ENCODE measurements at regions not wholly inside any gene's neighbourhood (a gene's known extent, or its start where the extent isn't known, plus 50 kb on each side); places are given as distances from the start of the nearest gene placed in this dataset.

GRCh38 chr10:63077800-63078199 is 55.3 kb upstream of the NRBF2 start:
- Histone ChIP-seq H2AK5ac (ENCODE audit: low read length) (no peak overlapping the region), H2BK15ac (replicated peaks; ENCODE audit: low read depth) (no peak overlapping the region), H4K5ac (ENCODE audit: low read length) (no peak overlapping the region), H3K4ac (ENCODE audit: low read depth, low read length) (no peak overlapping the region), H3K18ac (ENCODE audit: low read length) (no peak overlapping the region), H3K4me1 (ENCODE audit: control insufficient read depth, low read depth, low read length) (no peaks in the 10 kb centered on the region), H2BK120ac (ENCODE audit: low read depth, low read length) (no peak overlapping the region), H3K4me3 (ENCODE audit: low read length) (no peak overlapping the region), H4K8ac (ENCODE audit: low read depth, low read length) (no peak overlapping the region), H3K79me2 (ENCODE audit: control insufficient read depth, insufficient read depth, low read length) (no peaks in the 10 kb centered on the region), H3K4me2 (ENCODE audit: low read length) (no peak overlapping the region), H3K27me3 (ENCODE audit: insufficient read depth, low read length, poor library complexity) (no peaks in the 10 kb centered on the region), H2BK5ac (ENCODE audit: low read length) (no peak overlapping the region), H3K79me1 (ENCODE audit: low read length) (no peaks in the 10 kb centered on the region), H3K9ac (ENCODE audit: low read length) (no peak overlapping the region), H3K56ac (ENCODE audit: low read length) (no peak overlapping the region), H3K23ac (ENCODE audit: low read length) (no peak overlapping the region), H3K36me3 (ENCODE audit: control insufficient read depth, insufficient read depth, low read length) (no peaks in the 10 kb centered on the region), H3K27ac (ENCODE audit: low read depth, low read length) (no peak overlapping the region)
- no CpG with 5 or more reads among the region's 4 CpGs for WGBS (ENCODE audit: extremely low coverage, insufficient coverage, low lambda C conversion rate)
- no peak for DNase-seq

GRCh38 chr10:63072951-63073350 is 60.2 kb upstream of the NRBF2 start:
- no peak for DNase-seq
- H3K18ac ChIP-seq (ENCODE audit: low read length), result no peak overlapping the region
- H2BK15ac ChIP-seq (replicated peaks; ENCODE audit: low read depth), result no peak overlapping the region
- no peak overlapping the region for H3K56ac ChIP-seq (ENCODE audit: low read length)
- H3K27me3 ChIP-seq (ENCODE audit: insufficient read depth, low read length, poor library complexity), result no peaks in the 10 kb centered on the region
- no peak overlapping the region for H3K9ac ChIP-seq (ENCODE audit: low read length)
- no peaks in the 10 kb centered on the region for H3K4me1 ChIP-seq (ENCODE audit: control insufficient read depth, low read depth, low read length)
- H4K5ac ChIP-seq (ENCODE audit: low read length), result no peak overlapping the region
- no peak overlapping the region for H2AK5ac ChIP-seq (ENCODE audit: low read length)
- H3K4me3 ChIP-seq (ENCODE audit: low read length), result no peak overlapping the region
- no peak overlapping the region for H2BK5ac ChIP-seq (ENCODE audit: low read length)
- no peaks in the 10 kb centered on the region for H3K79me2 ChIP-seq (ENCODE audit: control insufficient read depth, insufficient read depth, low read length)
- no peak overlapping the region for H3K4me2 ChIP-seq (ENCODE audit: low read length)
- no peak overlapping the region for H4K8ac ChIP-seq (ENCODE audit: low read depth, low read length)
- H3K27ac ChIP-seq (ENCODE audit: low read depth, low read length), result no peak overlapping the region
- H3K36me3 ChIP-seq (ENCODE audit: control insufficient read depth, insufficient read depth, low read length), result no peaks in the 10 kb centered on the region
- H2BK120ac ChIP-seq (ENCODE audit: low read depth, low read length), result no peak overlapping the region
- H3K23ac ChIP-seq (ENCODE audit: low read length), result no peak overlapping the region
- H3K4ac ChIP-seq (ENCODE audit: low read depth, low read length), result no peak overlapping the region
- WGBS (ENCODE audit: extremely low coverage, insufficient coverage, low lambda C conversion rate), result no CpG with 5 or more reads among the region's 11 CpGs
- H3K79me1 ChIP-seq (ENCODE audit: low read length), result no peaks in the 10 kb centered on the region

GRCh38 chr10:63071145-63071544 is 62.0 kb upstream of the NRBF2 start:
- DNase-seq, result no peak
- Histone ChIP-seq H2BK120ac (ENCODE audit: low read depth, low read length) (no peak overlapping the region), H3K79me2 (ENCODE audit: control insufficient read depth, insufficient read depth, low read length) (no peaks in the 10 kb centered on the region), H3K4me1 (ENCODE audit: control insufficient read depth, low read depth, low read length) (no peaks in the 10 kb centered on the region), H4K5ac (ENCODE audit: low read length) (no peak overlapping the region), H3K4me3 (ENCODE audit: low read length) (no peak overlapping the region), H2BK5ac (ENCODE audit: low read length) (no peak overlapping the region), H3K23ac (ENCODE audit: low read length) (no peak overlapping the region), H3K79me1 (ENCODE audit: low read length) (no peaks in the 10 kb centered on the region), H3K9ac (ENCODE audit: low read length) (no peak overlapping the region), H3K18ac (ENCODE audit: low read length) (no peak overlapping the region), H3K4me2 (ENCODE audit: low read length) (no peak overlapping the region), H3K56ac (ENCODE audit: low read length) (no peak overlapping the region), H3K27ac (ENCODE audit: low read depth, low read length) (no peak overlapping the region), H3K4ac (ENCODE audit: low read depth, low read length) (no peak overlapping the region), H3K27me3 (ENCODE audit: insufficient read depth, low read length, poor library complexity) (no peaks in the 10 kb centered on the region), H2AK5ac (ENCODE audit: low read length) (no peak overlapping the region), H4K8ac (ENCODE audit: low read depth, low read length) (no peak overlapping the region), H2BK15ac (replicated peaks; ENCODE audit: low read depth) (no peak overlapping the region), H3K36me3 (ENCODE audit: control insufficient read depth, insufficient read depth, low read length) (no peaks in the 10 kb centered on the region)
- WGBS (ENCODE audit: extremely low coverage, insufficient coverage, low lambda C conversion rate), result no CpG with 5 or more reads among the region's 11 CpGs

- no peak overlapping the region for H3K4ac ChIP-seq (ENCODE audit: low read depth, low read length)
- H2BK5ac ChIP-seq (ENCODE audit: low read length), result no peak overlapping the region
- no peaks in the 10 kb centered on the region for H3K4me1 ChIP-seq (ENCODE audit: control insufficient read depth, low read depth, low read length)
- H4K5ac ChIP-seq (ENCODE audit: low read length), result no peak overlapping the region
- no peak overlapping the region for H3K4me3 ChIP-seq (ENCODE audit: low read length)
- H3K9ac ChIP-seq (ENCODE audit: low read length), result no peak overlapping the region
- no peak overlapping the region for H3K23ac ChIP-seq (ENCODE audit: low read length)
- no CpG with 5 or more reads among the region's 1 CpG for WGBS (ENCODE audit: extremely low coverage, insufficient coverage, low lambda C conversion rate)
- H3K36me3 ChIP-seq (ENCODE audit: control insufficient read depth, insufficient read depth, low read length), result no peaks in the 10 kb centered on the region
- no peak overlapping the region for H4K8ac ChIP-seq (ENCODE audit: low read depth, low read length)
- H3K27ac ChIP-seq (ENCODE audit: low read depth, low read length), result no peak overlapping the region
- H3K27me3 ChIP-seq (ENCODE audit: insufficient read depth, low read length, poor library complexity), result no peaks in the 10 kb centered on the region
- no peaks in the 10 kb centered on the region for H3K79me1 ChIP-seq (ENCODE audit: low read length)
- H3K4me2 ChIP-seq (ENCODE audit: low read length), result no peak overlapping the region
- H2AK5ac ChIP-seq (ENCODE audit: low read length), result no peak overlapping the region
- no peak overlapping the region for H2BK120ac ChIP-seq (ENCODE audit: low read depth, low read length)
- H3K18ac ChIP-seq (ENCODE audit: low read length), result no peak overlapping the region
- no peak overlapping the region for H3K56ac ChIP-seq (ENCODE audit: low read length)
- H3K79me2 ChIP-seq (ENCODE audit: control insufficient read depth, insufficient read depth, low read length), result no peaks in the 10 kb centered on the region
- H2BK15ac ChIP-seq (replicated peaks; ENCODE audit: low read depth), result no peak overlapping the region
- no peak for DNase-seq
These were observed 63.8 kb upstream of the NRBF2 start for GRCh38 chr10:63069318-63069717.

GRCh38 chr10:63068246-63068645 is 64.9 kb upstream of the NRBF2 start:
- DNase-seq, result no peak
- H3K36me3 ChIP-seq (ENCODE audit: control insufficient read depth, insufficient read depth, low read length), result no peaks in the 10 kb centered on the region
- no CpG with 5 or more reads among the region's 7 CpGs for WGBS (ENCODE audit: extremely low coverage, insufficient coverage, low lambda C conversion rate)

GRCh38 chr10:63066606-63067005 is 66.5 kb upstream of the NRBF2 start:
- no peak overlapping the region for H3K4me2 ChIP-seq (ENCODE audit: low read length)
- H3K4ac ChIP-seq (ENCODE audit: low read depth, low read length), result no peak overlapping the region
- no peaks in the 10 kb centered on the region for H3K36me3 ChIP-seq (ENCODE audit: control insufficient read depth, insufficient read depth, low read length)
- H3K27me3 ChIP-seq (ENCODE audit: insufficient read depth, low read length, poor library complexity), result no peaks in the 10 kb centered on the region
- H3K18ac ChIP-seq (ENCODE audit: low read length), result no peak overlapping the region
- no peaks in the 10 kb centered on the region for H3K79me1 ChIP-seq (ENCODE audit: low read length)
- no peak overlapping the region for H4K8ac ChIP-seq (ENCODE audit: low read depth, low read length)
- H4K5ac ChIP-seq (ENCODE audit: low read length), result no peak overlapping the region
- WGBS (ENCODE audit: extremely low coverage, insufficient coverage, low lambda C conversion rate), result no CpG with 5 or more reads among the region's 5 CpGs
- no peak overlapping the region for H2BK5ac ChIP-seq (ENCODE audit: low read length)
- H3K56ac ChIP-seq (ENCODE audit: low read length), result no peak overlapping the region
- H2BK15ac ChIP-seq (replicated peaks; ENCODE audit: low read depth), result no peak overlapping the region
- no peak for DNase-seq
- no peaks in the 10 kb centered on the region for H3K79me2 ChIP-seq (ENCODE audit: control insufficient read depth, insufficient read depth, low read length)
- H3K4me1 ChIP-seq (ENCODE audit: control insufficient read depth, low read depth, low read length), result no peaks in the 10 kb centered on the region
- H3K23ac ChIP-seq (ENCODE audit: low read length), result no peak overlapping the region
- no peak overlapping the region for H3K4me3 ChIP-seq (ENCODE audit: low read length)
- H3K27ac ChIP-seq (ENCODE audit: low read depth, low read length), result no peak overlapping the region
- no peak overlapping the region for H2BK120ac ChIP-seq (ENCODE audit: low read depth, low read length)
- no peak overlapping the region for H3K9ac ChIP-seq (ENCODE audit: low read length)
- H2AK5ac ChIP-seq (ENCODE audit: low read length), result no peak overlapping the region

More at GRCh38 chr10:63068246-63068645, 64.9 kb upstream of the NRBF2 start:
- Histone ChIP-seq H3K4me1 (ENCODE audit: control insufficient read depth, low read depth, low read length) (no peaks in the 10 kb centered on the region), H4K8ac (ENCODE audit: low read depth, low read length) (no peak overlapping the region), H2BK5ac (ENCODE audit: low read length) (no peak overlapping the region), H3K18ac (ENCODE audit: low read length) (no peak overlapping the region), H3K27ac (ENCODE audit: low read depth, low read length) (no peak overlapping the region), H3K4me3 (ENCODE audit: low read length) (no peak overlapping the region), H3K9ac (ENCODE audit: low read length) (no peak overlapping the region), H2BK120ac (ENCODE audit: low read depth, low read length) (no peak overlapping the region), H3K79me2 (ENCODE audit: control insufficient read depth, insufficient read depth, low read length) (no peaks in the 10 kb centered on the region), H3K56ac (ENCODE audit: low read length) (no peak overlapping the region), H3K79me1 (ENCODE audit: low read length) (no peaks in the 10 kb centered on the region), H3K27me3 (ENCODE audit: insufficient read depth, low read length, poor library complexity) (no peaks in the 10 kb centered on the region), H3K4ac (ENCODE audit: low read depth, low read length) (no peak overlapping the region), H3K23ac (ENCODE audit: low read length) (no peak overlapping the region), H3K4me2 (ENCODE audit: low read length) (no peak overlapping the region), H4K5ac (ENCODE audit: low read length) (no peak overlapping the region), H2BK15ac (replicated peaks; ENCODE audit: low read depth) (no peak overlapping the region), H2AK5ac (ENCODE audit: low read length) (no peak overlapping the region)
